NCI-H2227 (cell line): ENCODE measurements at regions not wholly inside any gene's neighbourhood (a gene's known extent, or its start where the extent isn't known, plus 50 kb on each side); places are given as distances from the start of the nearest gene placed in this dataset.

Experiments used
- DNase-seq: peaks from one replicate; lab custom pipeline; 2025; ENCODE audit not compliant: unreplicated experiment; lab: John Stamatoyannopoulos, UW

DNA sequence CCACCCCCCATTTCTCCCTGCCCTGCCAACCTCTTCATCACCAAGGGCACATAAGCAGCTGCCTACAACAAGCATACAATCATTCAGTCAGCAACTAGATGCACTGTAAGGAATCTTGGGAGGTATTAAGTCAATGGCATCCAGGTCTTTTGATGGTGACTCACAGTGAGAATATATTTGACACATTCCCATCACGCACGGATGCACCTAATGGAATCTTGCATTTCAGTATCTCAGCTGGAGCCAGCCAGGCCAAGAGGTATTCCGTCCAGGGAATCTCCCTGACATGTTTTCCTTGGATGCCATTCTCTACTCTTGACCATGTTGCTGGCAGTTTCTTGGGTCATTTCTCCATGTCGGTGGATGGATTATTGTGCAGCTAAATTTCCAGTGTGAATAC, 73.9 kb upstream of the CAPRIN2 start:
- no peak for DNase-seq

DNA sequence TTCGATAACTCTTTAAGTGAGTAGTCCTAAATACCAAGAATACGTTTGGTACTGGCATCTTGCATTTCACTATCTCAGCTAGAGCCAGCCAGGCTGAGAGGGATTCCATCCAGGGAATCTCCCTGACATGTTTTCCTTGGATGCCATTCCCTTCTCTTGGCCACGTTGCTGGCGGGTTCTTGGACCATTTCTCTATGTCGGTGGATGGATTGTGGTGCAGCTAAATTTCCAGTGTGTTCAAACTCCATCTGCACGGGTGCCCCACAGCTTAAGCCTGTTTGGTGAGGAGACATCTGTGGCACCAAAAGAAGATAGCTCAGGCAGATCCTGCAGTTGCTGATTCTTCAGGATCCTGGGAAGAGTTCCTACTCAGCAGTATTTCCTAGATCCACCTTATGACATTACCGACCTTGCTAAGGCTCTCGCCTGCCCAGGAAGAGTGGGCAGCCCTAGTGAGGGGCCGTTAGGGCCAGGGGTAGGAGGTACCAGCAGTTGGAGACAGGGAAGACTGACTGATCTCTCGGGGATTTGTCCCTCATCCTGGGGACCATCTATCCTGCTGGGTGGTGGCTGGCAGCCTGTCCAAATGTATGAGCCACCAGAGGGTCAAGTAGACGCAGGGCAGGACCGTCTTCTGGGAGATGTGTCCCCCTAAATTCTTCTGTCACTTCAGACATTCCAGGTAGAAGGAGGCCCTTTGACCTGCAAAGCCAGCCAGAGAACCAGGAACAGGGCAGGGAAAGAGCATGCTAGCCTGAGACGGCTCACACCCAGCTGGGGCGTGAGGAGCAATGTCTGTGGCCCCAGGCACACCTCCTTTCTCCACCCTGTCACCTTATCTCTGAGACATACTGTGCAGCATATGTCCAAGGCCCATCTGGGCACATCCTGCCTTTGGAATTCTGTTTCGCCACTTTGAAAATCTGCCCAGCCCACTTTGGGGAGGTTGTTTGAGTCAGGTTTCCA, 72.6 kb upstream of the CAPRIN2 start:
- no peak for DNase-seq

DNA sequence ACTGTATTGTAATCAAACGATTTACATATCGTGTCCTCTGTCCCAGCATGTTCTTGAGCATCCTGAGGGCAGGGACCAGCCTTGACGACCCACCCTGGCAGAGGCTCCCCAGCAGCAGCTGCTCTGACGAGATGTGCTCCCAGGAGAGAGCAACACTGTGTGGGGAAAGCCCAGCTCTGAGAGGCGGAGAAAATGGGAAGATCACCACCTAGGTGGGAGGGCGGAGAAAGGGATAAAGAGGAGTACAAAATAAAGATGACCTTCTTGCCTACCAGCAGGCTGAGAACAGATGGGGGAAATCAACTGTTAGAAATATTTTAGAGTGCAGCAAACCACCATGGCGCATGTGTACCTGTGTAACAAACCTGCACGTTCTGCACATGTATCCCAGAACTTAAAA, 71.5 kb upstream of the CAPRIN2 start:
- no peak for DNase-seq

DNA sequence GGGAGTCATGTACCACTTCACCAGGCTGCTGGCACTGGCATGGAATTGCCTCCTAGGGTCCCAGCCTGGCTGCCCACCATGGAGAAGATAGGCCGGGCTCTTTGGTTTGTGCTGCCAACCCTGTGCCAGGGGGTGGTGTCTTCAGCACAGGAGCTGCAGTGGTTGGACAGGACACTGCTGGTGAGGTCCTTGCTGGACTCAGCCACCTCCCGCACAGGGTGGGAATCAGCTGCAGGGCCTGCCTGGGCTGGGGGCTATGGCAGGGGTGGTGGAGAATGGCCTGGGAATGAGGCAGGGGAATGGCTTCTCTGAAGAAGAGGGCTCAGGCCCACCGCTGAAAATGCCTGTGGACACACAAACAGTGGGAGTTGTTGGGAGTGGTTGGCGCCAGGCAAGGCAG, 70.6 kb upstream of the CAPRIN2 start:
- no peak for DNase-seq

DNA sequence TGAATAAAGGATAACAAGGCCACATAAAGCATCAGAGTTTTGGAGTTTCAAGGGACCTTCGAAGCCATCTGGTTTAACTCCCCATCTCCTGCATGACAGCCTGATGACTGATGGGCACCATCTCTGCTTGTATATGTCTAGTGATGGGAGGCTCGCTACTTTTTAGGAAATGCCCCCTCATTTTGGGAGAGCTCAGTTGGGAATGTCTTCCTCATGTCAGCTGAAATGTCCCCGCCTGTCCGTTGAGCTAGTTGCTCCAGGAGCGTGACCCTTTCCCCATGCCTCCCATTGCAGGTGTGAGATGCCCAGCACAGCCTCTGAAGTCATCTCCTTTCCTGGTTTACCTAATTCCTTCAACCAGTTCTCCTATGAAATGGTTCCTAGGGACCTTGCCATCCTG, 69.6 kb upstream of the CAPRIN2 start:
- no peak for DNase-seq

- DNase-seq = no peak
Observed at GRCh38 chr12:30823764-30824163, 69.0 kb upstream of the CAPRIN2 start.

DNA sequence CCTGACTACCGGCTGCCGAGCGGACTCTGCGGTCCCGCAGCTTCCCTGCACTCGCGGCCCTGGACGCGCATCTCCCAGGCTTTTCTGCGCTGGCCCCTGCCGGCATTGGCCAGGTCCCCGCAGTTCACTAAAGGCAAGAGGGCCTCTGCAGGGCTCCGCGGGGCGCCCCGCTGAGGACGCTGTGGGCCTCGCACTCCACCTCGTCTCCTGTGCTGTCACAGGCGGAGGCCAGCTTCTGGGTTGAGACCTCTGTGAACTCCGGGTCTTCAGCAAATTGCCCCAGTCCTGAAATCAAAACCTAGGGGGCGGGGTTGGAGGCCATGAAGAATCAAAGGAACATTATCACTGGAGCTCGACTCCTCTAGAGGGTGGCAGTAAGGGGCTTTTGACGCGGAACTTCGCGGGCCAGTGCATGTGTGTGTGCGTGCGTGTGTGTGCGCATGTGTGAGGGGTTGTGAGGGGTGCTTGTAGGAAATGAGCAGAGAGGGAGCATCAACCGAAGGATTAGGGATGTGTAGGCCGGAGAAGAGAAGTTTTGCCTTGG, 68.5 kb upstream of the CAPRIN2 start:
- DNase-seq = no peak

DNA sequence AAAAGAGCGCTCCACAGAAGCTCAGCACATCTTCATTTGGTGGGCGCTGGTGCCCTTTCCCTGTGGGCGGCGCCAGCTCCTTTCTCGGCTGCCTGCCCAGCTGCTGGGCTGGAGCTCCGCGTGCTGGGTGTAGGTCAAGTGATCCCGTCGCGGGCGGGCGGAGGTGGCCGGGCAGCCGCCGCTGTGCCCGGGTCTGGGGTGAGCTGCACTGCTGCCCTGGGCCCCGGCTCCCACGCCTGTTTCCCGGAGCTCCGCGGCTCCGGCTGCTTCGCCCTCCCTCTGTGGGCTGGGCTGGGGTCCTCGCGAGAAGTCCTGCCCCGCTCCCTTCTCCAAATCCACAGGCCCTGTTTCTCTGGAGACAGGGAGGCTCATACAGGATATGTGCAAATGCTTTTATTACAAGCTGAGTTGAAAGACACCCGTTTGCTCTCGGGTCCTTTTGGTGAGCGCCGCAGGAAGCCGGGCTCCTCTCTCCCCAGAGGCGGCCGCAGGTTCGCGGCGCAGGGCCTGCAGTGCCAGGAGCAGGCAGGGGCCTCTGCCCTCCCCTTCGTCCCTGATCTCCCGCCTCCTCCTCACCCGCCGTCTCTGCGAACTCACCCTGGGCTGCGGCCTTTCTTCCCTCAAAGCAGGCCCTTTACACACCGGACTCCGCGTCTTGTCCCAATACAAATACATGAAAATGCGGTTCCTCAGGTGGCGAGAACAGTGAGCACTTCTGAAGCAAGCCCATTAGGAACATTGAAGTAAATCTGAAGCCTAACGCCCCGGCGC, 67.8 kb upstream of the CAPRIN2 start:
- DNase-seq = no peak

DNA sequence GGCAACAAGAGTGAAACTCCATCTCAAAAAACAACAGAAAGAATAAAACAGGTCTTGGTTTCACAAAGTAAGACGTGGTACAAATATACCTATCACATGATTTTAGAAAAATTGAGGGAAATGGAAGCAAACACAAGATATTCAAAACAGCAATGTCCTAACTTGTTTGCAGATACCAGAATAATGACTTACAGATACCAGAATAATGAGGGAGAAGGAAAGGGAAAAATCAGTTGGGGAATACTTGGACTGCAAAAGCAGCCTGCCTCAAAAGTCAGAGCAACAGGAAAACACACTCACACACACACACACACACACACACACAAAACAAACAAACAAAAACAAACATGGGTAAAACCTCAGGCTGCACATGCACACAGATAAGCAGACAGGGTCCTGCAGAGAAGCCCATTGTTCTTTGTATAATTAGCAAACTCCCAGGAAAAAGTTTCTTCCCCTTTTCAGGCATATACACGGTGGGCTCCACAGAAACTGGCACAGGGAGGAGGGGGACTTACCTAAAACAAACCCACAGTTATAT, 65.7 kb upstream of the CAPRIN2 start:
- DNase-seq = no peak

GRCh38 chr12:30818562-30818961, 63.8 kb upstream of the CAPRIN2 start:
- DNase-seq = no peak

DNA sequence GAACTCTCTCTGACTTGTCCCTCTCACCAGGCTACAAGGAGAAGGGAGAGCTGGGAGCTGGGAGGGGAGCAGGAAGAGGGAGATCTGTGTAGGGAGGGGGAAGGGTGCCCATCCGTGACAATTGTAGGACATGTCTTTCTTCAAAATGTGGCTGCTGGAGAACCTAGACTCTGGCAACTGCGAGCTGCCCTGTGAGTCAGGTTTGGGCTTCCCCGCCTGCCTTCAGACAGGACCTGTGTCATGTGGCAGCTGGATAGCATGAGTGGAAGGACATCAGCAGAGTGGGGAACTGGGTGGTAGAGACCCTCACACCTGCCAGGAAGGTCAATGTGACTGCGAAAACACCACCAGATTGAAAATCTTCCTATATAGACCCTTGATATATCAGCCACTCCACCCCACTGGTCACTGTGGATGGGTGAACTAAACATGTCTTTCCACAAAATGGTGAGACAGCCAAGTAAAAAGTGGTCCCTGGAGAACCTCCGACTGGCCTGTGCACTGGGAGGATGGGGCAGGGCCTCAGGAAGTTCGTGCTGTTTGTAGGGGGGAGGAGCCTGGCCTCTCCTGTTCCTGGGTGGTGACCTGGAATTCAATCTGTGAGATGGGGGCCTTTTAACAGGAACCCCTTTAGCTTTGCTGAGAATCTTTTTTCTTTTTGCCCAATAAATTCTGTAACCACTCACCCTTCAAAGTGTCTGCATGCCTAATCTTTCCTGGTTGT, 62.2 kb upstream of the CAPRIN2 start:
- no peak for DNase-seq

DNA sequence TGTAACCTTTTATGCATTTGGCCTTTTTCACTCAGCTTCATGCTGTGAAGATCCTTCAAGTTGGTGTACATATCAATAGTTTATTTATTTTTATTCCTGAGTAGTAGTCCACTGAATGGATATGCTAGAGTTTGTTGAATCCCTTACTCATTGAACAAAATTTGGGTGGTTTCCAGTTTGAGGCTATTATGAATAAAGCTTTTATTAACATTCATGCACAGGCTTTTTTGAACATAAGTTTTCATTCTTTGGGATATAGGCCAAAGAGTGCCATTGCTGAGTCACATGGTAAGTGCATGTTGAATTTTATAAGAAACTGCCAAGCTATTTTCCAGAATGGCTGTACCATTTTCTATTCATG, 59.5 kb upstream of the CAPRIN2 start:
- DNase-seq = no peak

DNA sequence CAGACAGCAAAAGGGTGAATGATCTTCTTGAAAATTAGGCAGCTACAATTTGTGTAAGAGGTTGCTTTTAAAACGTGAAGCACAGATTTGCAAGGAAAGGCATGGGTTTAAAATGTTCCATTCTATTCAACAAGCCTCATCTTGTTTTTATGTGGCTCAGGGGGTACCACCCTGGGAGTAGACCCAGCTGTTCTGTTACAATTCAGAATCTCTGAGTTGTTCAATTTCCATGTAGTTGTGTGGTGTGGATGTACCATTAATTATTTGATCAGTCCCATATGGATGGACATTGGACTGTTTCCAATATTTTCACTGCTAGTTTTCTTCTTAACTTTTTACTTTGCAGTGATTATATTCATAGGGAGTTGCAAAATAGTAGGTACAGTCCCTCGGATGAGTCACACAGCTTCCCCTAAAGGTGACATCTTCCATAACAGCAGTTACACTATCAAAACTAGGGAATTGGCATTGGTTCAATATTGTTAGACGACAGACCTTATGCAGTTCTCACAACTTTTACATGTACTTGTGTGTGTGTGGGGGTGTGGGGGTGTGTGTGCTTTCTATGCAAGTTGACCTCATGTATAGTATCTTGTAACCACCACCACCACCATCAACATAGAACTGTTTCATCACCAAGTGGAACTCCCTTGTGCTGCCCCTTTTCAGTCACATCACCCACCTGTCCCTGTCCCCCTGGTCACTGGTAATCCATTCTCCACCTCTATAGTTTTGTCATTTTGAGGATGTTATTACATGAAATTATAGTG, 59.0 kb upstream of the CAPRIN2 start:
- DNase-seq = no peak

DNA sequence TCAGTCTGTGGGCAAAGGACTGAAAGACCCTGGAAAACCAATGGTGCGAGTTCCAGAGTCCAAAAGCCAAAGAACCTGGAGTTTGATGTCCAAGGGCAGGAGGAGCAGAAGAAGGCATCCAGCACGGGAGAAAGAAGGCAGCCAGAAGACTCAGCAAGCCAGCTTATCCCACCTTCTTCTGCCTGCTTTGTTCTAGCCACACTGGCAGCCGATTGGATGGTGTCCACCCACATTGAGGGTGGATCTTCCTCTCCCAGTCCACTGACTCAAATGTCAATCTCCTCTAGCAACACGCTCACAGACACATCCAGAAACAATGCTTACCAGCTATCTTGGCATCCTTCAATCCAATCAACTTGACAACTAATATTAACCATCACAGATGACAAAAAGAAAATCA, 57.2 kb upstream of the CAPRIN2 start:
- peak; percentile 4 for DNase-seq

DNA sequence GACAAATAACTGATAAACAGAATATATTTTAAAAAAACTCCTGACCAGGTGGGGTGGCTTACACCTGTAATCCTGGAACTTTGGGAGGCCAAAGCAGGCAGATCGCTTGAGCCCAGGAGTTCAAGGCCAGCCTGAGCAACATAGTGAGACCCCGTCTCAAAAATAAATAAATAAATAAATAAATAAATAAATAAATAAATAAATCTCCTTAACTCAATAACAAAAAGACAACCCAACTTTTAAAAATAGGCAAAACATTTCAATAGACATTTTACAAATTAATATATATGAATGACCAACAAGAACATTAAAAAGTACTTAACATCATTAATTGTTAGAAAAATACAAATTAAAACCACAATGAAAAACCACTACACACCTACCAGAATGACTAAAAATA, 56.2 kb upstream of the CAPRIN2 start:
- no peak for DNase-seq

DNA sequence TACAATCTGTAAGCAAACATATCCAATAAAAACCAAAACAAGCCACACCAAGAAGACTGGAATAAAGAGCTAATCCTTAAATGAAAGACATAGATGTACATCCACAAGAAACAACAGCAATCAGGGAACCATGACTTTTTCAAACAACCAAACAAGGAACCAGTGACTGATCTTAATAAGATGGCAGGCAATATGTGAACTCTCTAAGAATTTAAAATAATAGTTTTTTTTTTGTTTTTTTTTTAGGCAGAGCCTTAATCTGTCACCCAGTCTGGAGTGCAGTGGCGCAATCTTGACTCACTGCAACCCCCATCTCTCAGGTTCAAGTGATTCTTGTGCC, 52.9 kb upstream of the CAPRIN2 start:
- DNase-seq = no peak

DNA sequence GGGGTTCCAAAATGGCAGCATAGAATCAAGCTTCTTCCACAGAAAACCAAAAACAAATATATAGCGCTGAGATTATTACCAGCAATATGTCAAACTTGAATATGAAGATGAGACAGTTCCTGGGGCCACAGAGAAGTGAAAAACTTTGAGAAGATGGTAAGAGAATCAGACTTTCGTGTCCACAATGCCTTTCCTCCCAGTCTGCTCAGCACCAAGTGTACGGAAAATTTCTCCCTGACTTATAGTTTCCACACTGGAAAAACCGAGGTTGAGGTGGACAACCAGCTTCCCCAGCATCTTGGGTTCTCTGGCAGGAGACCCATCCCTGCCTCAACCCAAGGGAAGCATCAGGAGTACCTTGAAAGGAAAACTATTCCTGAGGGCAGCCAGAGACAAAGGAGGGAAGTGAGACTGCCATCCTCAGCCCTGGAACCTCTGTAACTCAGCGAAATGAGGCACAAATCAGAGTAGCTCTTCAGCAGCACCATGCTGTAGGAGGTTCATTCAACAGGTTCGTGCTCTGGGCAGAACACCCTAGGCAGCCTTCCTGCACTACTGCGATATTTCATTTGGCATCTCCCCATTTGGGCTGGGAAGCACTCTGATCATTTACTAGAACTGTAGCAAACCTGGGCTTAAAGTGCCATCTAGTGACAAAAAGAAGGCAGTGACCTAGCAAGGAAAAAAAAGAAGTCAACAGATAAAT, 52.4 kb upstream of the CAPRIN2 start:
- DNase-seq = peak; percentile 74

DNA sequence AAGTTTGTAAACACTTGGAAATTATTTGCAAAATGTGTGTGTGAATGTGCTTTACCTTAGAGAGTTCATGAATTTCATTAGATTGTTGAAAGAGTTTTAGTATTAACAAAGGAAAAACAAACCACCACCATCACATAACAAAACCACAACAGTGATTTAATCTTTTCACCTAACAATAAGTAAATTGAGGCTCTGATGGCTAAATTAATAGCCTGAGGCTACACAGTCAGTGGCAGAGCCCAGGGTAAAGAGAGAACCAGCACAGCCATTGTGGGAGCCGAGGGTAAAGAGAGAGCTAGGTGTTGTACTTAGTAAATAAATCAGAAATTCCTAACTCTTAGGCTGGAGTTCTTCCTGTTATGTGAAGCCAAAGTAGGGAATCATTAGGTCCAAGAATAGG, 51.2 kb upstream of the CAPRIN2 start:
- no peak for DNase-seq
